HG02938 (cell line): ENCODE measurements at regions not wholly inside any gene's neighbourhood (a gene's known extent, or its start where the extent isn't known, plus 50 kb on each side); places are given as distances from the start of the nearest gene placed in this dataset.
"Not testable (repeated sequence)": the region's sequence is repeated elsewhere in the genome, so short reads cannot be mapped to it uniquely, and the experiment has no call there.

Experiments used
- ATAC-seq: cut with Tn5 transposase; IDR thresholded peaks from one replicate; pipeline ENCODE4 v1.9.1; 2021; ENCODE audit warnings: mild to moderate bottlenecking, moderate library complexity; ENCODE audit not compliant: unreplicated experiment

DNA sequence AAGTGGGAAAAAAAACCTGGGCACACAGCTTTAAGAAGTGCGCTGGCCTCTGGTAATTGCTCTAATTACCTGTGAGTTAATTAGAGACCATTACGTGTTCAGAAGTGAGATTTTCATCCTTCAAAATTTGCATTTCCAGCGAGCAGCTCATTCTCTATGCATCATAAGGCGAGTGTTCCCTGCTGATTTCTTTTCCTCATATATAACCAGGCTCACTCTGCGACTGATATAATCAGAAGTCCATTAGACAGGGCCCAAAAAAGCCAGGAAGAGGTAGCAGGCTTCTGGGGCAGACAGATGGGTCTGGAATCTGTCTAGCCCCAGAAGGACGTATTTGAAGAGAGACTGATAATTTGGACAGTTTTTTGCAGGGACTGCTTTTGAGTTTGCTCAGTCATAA is 158.7 kb downstream of the MTHFS start:
- no peak for ATAC-seq

DNA sequence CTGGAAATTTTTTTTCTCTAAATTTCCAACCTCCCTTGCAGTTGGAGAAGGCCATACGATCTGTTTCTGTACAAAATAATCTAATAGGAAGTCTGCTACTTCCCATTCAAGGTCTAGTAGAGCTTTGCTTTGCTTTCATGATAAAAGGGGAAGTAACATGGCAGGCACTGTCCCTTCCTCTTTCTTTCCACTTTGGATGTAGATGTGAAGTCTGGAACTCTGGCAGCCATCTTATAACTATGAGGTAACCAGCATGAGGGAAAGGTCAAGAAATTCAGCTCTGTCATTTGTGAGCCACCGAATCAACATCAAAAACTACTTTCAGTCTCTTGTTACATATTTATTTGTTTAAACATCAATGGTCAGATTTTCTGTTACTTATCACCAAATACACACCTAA is 156.3 kb downstream of the MTHFS start:
- ATAC-seq = no peak

DNA sequence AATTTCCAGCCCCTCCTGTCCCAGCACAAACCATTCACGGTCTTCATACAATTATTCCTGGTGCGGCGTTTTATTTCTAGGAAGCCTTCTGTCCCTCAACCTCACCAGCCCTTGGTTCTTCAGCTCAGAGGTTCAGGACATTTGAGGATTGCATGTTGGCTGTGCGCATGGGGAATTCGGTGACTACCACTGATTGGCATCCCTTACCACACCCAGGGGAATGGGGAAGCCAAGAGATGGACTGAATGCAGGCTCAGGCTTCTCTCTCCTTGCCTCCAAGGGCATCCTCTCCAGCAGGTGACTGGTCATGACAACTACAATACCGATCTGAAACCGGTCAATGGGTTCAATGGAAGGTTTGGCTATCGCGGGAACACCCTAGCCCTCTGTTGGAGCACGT is 153.8 kb downstream of the MTHFS start:
- no peak for ATAC-seq

DNA sequence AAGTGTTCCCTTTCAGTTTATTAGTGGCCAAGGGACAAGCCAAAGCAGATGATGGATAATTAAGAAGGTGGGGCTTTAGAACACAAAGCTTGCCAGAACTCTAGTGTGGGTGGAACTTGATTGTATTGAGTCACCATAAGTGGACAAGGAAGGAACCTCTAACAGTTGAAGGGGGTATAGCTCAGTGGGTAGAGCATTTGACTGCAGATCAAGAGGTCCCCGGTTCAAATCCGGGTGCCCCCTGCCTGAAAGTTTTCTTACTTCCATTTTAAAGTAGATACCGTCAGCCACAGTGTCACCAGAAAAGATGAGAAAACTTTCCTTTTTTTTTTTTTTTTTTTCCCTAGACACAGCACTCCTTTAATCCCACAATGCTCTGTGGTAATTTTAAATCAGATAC is 152.3 kb downstream of the MTHFS start:
- not testable (repeated sequence) for ATAC-seq

DNA sequence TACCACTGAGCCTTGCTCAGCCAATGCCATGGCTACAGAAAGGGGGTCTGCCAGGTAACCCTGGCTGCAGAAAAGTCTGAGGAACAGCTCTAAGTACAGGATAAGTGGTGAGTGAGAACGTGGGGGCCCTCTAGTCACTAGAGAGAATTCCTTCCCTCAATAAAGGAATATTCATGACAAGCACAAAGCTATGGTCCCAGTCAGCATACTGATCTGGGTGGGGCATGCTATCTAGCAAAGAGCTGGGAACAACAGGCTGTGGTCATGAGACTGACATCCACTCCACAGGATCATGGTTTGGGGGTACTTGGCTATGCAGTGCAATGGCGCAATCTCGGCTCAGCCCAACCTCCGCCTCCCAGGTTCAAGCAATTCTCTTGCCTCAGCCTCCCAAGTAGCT is 140.4 kb downstream of the MTHFS start:
- no peak for ATAC-seq

DNA sequence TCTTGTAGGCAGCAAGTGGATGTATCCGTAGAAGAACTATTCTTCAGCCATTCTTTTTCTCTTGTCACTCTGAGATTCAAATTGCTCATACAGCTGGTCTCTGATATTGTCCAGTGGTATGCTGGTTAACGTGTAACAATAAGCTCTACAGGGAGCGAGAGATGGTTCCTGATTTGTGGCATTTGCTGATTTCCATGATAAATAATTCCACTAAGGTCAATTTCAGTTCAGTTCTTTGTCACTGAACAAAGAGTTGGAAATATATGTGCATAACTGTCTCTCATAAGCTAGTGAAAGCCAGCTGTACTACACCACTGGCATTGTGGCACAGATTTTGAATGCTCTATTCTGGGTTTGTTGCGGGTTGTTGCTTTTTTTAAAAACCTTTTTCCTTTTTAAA is 131.7 kb downstream of the MTHFS start:
- ATAC-seq = no peak

DNA sequence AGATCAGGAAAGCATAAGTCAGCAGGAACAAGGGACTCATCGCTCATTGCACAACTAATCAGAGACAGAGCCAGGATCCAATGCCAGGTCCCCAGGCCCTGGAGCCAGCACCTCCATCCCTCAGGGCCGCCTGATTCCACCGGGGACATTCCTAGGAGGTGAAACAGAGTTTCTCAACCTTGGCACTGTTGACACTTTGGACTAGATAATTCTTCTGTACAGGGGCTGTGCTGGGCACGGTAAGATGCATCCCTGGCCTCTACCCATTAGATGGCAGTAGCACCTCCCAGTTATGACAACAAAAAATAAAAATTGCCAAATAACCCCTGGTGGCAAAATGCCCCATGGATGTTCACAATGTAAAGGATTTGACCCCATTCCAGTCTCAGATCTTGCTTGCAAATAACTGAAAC is 127.7 kb downstream of the MTHFS start:
- no peak for ATAC-seq

DNA sequence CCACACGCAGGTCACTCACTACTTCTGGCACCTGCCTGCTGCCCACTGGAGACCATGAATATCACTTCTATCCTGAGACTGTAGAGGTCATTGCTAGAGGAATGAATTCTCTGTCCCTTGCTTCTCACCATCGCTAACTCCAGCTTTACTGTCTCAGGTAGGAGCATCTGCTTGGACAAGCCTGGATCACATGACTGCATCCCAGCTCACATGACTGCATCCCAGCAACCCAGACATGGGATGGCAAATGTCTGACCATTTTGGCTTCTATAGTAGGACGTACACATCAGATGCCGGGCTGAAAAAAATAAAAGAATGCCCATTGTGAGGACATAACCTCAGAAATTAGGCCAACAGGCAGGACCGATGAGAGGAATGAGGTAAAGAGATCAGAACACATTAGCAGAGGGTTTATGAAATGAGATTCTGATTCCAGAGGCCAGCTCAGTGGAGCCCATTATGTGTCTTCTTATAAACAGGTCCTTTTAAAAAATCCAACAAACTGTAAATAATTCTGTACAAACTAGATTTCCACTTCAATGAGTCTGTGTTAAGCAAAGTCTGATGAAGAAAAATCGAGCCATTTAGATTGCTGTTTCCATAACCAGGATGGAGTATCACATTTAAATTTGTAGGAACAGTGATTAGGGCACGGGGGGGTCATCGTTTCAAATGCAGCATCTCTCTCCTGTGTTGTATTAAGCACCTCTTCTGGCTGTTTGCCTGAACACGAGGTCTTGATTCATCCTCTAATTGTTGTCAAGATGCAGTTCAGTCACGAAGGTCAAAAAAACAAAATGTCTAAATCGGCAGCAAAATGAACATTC is 126.7 kb downstream of the MTHFS start:
- no peak for ATAC-seq

DNA sequence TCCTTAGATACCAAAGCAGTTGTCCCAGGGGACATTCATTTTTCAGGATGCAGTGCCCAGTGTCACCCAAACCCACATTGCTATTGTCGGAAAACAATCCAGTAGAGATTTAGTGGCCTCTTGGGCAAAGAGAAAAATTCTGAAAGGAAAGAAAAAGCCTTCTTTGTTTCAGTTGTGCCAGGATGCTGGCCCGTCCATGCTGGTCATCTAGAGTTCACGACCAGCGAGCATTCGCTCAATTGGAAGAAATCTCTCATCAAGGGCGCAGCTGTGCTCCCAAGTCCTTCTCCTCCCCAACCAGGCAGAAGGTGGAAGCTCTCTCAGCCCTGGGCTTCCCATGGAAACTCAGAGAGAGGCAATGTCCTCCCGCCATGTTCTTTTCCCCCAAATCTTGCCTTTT is 123.7 kb downstream of the MTHFS start:
- ATAC-seq = no peak

DNA sequence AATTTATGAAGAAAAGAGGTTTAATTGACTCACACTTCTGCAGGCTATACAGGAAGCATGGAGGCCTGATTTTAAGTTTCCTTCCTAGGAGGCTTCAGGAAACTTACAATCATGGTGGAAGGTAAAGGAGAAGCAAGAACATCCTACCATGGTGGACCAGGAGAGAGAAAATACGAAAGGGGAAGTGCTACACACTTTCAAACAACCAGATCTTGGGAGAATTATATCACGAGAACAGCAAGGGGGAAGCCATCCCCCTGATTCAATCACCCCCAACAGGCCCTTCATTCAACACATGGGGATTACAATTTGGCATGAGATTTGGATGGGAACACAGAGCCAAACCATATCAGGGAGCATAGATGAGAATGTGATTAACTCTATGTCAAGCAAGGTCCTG is 121.0 kb downstream of the MTHFS start:
- no peak for ATAC-seq

DNA sequence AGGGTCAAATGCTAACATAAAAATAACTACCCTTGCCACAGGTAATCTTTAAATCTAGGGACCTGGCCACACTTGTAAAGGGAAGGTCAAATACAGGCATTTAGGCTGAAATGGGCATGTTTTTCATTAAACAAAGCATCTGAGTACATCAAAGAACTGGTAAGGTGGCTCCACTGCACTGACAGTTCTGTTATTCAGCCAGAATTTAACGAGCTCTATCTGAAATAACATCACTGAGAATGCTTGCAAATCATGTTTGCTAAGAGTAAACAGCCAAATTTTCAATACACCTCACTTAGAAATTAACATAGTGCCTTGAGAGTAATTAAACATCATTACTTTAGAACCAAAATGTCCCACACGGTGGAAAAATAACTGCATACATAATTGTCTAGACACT is 118.9 kb downstream of the MTHFS start:
- no peak for ATAC-seq

DNA sequence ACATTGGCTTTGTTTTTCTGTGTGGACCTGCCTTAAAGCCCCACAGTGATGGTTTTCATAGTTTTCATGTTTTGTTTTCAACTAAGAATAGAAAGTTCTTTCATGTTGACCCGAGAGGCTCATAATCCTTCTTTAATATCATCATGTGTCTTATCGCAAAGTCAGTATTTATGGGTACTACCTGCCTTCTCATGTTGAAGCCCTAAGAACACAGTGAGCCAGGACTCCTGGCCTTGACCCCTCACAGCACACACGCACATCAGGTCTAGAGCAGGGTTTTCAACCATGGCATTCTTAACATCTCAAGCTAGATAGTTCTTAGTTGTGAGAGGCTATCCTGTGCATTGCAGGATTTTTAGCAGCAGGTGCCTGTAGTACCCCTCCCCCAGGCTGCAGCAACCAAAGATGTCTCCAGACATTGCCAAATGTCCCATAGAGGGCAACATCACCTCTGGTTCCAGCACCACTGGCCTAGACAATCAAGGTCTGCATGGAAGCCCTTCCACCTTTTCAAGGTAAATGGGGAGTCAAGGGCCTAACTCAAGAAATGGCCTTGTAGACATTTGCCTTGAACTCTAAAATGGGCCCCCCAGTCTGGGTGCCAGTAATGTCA is 118.3 kb downstream of the MTHFS start:
- ATAC-seq = no peak

DNA sequence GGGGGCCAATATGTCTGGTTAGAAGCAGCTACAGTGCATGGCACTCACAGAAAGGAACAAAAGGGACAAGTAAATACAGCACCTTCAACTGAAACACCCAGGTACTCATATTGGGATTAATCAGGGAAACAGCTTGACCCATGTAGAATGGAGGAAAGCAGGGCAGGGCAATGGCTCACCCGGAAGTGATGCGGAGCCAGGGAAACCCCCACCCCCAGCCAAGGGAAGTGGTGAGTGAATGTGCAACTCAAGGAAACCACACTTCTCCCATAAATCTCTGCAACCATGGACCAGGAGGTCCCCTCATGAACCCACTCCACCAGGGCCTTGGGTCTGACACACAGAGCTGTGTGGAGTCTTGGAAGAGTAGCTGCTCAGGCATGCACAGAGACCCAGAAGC is 117.1 kb downstream of the MTHFS start:
- no peak for ATAC-seq

DNA sequence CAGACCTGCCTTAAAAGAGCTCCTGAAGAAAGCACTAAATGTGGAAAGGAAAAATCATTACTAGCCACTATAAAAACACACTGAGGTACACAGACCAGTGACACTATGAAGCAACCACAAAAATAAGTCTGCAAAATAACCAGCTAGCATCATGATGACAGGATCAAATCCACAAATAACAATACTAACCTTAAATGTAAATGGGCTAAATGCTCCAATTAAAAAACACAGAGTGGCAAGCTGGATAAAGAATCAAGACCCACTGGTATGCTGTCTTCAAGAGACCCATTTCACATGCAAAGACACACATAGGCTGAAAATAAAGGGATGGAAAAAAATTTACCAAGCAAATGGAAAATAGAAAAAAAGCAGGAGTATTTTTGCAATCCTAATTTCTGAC is 114.5 kb downstream of the MTHFS start:
- not testable (repeated sequence) for ATAC-seq
